ENCODE measurements at regions not wholly inside any gene's neighbourhood (a gene's known extent, or its start where the extent isn't known, plus 50 kb on each side); places are given as distances from the start of the nearest gene placed in this dataset.

DNA sequence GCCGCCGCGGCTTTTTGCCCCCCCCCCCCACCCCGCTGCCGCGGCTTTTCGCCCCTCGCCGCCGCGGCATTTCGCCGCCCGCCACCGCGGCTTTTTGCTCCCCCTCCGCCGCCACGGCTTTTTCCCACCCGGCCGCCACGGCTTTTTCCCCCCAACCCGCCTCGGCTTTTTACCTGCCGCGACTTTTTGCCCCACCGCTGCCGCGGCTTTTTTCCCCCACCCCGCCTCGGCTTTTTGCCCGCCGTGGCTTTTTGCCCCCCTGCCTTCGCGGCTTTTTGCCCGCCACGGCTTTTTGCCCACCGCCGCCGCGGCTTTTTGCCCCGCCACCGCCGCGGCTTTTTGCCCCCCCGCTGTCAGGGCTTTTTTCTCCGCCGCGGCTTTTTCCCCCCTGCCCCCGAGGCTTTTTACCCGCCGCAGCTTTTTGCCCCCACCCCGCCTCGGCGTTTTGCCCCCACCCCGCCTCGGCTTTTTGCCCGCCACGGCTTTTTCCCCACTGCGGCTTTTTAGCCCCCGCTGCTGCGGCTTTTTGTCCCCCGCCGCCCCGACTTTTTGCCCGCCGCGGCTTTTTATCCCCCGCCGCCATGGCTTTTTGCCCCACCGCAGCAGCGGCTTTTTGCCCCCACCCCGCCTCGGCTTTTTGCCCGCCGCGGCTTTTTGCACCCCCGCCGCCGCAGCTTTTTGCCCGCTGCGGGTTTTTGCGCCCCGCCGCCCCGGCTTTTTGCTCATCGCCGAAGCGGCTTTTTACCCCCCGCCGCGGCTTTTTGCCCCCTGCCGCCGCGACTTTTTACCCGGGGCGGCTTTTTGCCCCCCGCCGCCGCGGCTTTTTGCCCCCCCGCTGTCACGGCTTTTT lies 527.8 kb upstream of the WSB1 start:
- Histone ChIP-seq H3K27me3 (ENCODE audit: control insufficient read depth in 1 of 2, insufficient read depth in 2 of 2, low read length in 2 of 2) (peaks cover 0 to 2% of the 10 kb centered on the region in 2 experiments), H3K27ac (ENCODE audit: low read depth in 1 of 2, low read length in 2 of 2) (no peak overlapping the region), H3K9me3 (ENCODE audit: control insufficient read depth in 1 of 2, insufficient read depth in 1 of 2, low read length in 2 of 2) (peaks cover 0 to 13% of the 10 kb centered on the region in 2 experiments), H3K4me1 (ENCODE audit: insufficient read depth, low read length) (no peaks in the 10 kb centered on the region), H3K36me3 (ENCODE audit: insufficient read depth, low read length) (no peaks in the 10 kb centered on the region), H3K4me3 (ENCODE audit: low read length) (no peak overlapping the region)
- H3K4me1 Mint-ChIP-seq (ENCODE audit: low read depth), result no peaks in the 10 kb centered on the region
- H3K9me3 Mint-ChIP-seq, result peaks cover 11% of the 10 kb centered on the region
- H3K27ac Mint-ChIP-seq, result no peak overlapping the region
- intact Hi-C loops (cut with DNase I, micrococcal nuclease), result no loop called here
- H3K27me3 Mint-ChIP-seq, result peaks cover 25% of the 10 kb centered on the region
- CTCF ChIA-PET, result no interaction called here
- TF ChIP-seq, protein P1, sequence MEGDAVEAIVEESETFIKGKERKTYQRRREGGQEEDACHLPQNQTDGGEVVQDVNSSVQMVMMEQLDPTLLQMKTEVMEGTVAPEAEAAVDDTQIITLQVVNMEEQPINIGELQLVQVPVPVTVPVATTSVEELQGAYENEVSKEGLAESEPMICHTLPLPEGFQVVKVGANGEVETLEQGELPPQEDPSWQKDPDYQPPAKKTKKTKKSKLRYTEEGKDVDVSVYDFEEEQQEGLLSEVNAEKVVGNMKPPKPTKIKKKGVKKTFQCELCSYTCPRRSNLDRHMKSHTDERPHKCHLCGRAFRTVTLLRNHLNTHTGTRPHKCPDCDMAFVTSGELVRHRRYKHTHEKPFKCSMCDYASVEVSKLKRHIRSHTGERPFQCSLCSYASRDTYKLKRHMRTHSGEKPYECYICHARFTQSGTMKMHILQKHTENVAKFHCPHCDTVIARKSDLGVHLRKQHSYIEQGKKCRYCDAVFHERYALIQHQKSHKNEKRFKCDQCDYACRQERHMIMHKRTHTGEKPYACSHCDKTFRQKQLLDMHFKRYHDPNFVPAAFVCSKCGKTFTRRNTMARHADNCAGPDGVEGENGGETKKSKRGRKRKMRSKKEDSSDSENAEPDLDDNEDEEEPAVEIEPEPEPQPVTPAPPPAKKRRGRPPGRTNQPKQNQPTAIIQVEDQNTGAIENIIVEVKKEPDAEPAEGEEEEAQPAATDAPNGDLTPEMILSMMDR (IDR thresholded peaks at IDR 0.05), result no peak
- H3K4me3 Mint-ChIP-seq, result no peak overlapping the region
- ATAC-seq (ENCODE audit: poor library complexity), result no peak
- H3K36me3 Mint-ChIP-seq (ENCODE audit: low read depth), result no peaks in the 10 kb centered on the region
- POLR2A ChIA-PET, result no interaction called here
- peak in 1 of 14 experiments; percentile 2 for DNase-seq

GRCh38 chr17:26766743-26767142 lies 527.2 kb upstream of the WSB1 start:
- no peak for DNase-seq
- no peak overlapping the region for H3K27ac Mint-ChIP-seq
- H3K36me3 Mint-ChIP-seq (ENCODE audit: low read depth), result no peaks in the 10 kb centered on the region

GRCh38 chr17:26773189-26774188 lies 520.4 kb upstream of the WSB1 start:
- Mint-ChIP-seq H3K4me3 (no peak overlapping the region), H3K4me1 (ENCODE audit: low read depth) (no peaks in the 10 kb centered on the region), H3K27me3 (peaks cover 13% of the 10 kb centered on the region), H3K9me3 (peaks cover 6% of the 10 kb centered on the region), H3K27ac (no peak overlapping the region), H3K36me3 (ENCODE audit: low read depth) (no peaks in the 10 kb centered on the region)
- CTCF ChIA-PET, result no interaction called here
- POLR2A ChIA-PET, result no interaction called here
- intact Hi-C loops (cut with DNase I, micrococcal nuclease), result no loop called here
- H3K27me3 ChIP-seq (ENCODE audit: control insufficient read depth in 1 of 2, insufficient read depth in 2 of 2, low read length in 2 of 2), result no peaks in the 10 kb centered on the region
- H3K4me3 ChIP-seq (ENCODE audit: low read length), result no peak overlapping the region
- H3K4me1 ChIP-seq (ENCODE audit: insufficient read depth, low read length), result no peaks in the 10 kb centered on the region
- H3K9me3 ChIP-seq (ENCODE audit: control insufficient read depth in 1 of 2, insufficient read depth in 1 of 2, low read length in 2 of 2), result peaks cover 0 to 32% of the 10 kb centered on the region in 2 experiments
- H3K27ac ChIP-seq (ENCODE audit: low read depth in 1 of 2, low read length in 2 of 2), result no peak overlapping the region
- TF ChIP-seq, protein P1 (IDR thresholded peaks at IDR 0.05), result no peak
- no peaks in the 10 kb centered on the region for H3K36me3 ChIP-seq (ENCODE audit: insufficient read depth, low read length)
- DNase-seq, result peak in 1 of 14 experiments; percentile 3
- no peak for ATAC-seq (ENCODE audit: poor library complexity)

More at GRCh38 chr17:26766743-26767142, 527.2 kb upstream of the WSB1 start:
- peaks cover 0 to 13% of the 10 kb centered on the region in 2 experiments for H3K9me3 ChIP-seq (ENCODE audit: control insufficient read depth in 1 of 2, insufficient read depth in 1 of 2, low read length in 2 of 2)
- POLR2A ChIA-PET, result no interaction called here
- intact Hi-C loops (cut with DNase I, micrococcal nuclease), result no loop called here
- ATAC-seq (ENCODE audit: poor library complexity), result no peak
- peaks cover 0 to 2% of the 10 kb centered on the region in 2 experiments for H3K27me3 ChIP-seq (ENCODE audit: control insufficient read depth in 1 of 2, insufficient read depth in 2 of 2, low read length in 2 of 2)
- CTCF ChIA-PET, result no interaction called here
- Mint-ChIP-seq H3K9me3 (peaks cover 11% of the 10 kb centered on the region), H3K27me3 (peaks cover 25% of the 10 kb centered on the region), H3K4me3 (no peak overlapping the region), H3K4me1 (ENCODE audit: low read depth) (no peaks in the 10 kb centered on the region)
- no peak overlapping the region for H3K27ac ChIP-seq (ENCODE audit: low read depth in 1 of 2, low read length in 2 of 2)
- no peaks in the 10 kb centered on the region for H3K36me3 ChIP-seq (ENCODE audit: insufficient read depth, low read length)
- TF ChIP-seq, protein P1 (IDR thresholded peaks at IDR 0.05), result no peak
- H3K4me1 ChIP-seq (ENCODE audit: insufficient read depth, low read length), result no peaks in the 10 kb centered on the region
- H3K4me3 ChIP-seq (ENCODE audit: low read length), result no peak overlapping the region
